ENCODE measurements at regions not wholly inside any gene's neighbourhood (a gene's known extent, or its start where the extent isn't known, plus 50 kb on each side); places are given as distances from the start of the nearest gene placed in this dataset.

DNA sequence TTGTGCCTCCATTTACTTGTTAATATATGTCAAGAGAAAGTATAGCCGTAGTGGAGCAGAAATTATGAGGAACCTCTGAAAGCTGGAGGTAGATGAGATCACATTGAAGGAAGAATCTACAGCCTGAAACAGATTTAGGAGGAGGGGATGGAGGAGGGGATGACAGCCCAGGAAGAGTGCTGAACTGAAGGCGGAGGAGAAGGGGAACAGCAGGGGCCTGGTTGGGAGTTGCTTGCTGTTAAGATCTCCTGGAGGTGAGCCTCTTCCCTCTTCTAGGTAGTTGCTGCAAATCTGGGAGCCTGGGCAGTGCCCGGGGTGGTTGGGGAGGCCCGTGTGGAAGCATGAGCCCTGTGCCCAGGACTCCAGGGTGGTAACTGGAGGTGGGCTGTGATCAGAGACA, 111.8 kb upstream of the SEMA6A start:
- no peak for DNase-seq (ENCODE audit: low spot score)

DNA sequence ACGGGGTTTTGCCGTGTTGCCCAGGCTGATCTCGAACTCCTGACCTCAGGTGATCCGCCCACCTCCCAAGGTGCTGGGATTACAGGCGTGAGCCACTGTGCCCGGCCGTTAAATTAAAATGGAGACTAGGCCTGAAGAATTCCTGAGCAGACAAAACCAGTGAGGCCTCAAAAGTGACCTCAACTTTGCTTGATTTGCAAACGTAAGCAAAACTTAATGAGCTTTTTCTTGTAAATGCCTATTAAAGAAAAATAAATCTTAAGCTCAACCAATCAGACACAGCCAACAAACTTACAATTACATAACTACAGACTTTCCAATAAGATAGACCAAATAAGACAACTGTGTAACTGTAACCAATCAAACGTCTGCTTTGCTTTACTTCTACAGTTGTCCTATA, 111.3 kb upstream of the SEMA6A start:
- DNase-seq (ENCODE audit: low spot score), result no peak

DNA sequence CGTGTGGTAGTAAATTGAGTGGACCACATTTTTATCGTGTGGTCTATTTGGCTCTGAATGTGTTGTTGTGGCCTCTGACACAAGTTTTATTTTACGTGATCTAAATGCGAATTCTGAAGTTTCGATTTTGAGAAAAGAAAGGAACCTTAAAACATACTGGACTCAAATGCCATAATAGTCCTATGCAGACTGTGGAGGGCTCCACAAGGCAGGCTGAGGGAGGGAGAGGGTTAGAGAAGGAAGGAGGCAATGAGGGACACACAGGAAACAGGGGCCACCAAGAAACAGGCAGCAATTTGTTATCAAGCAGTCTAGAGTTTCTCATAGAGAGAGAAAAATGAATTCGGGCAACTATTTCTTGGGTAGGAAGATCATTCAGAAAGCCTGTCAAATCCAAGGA, 110.4 kb upstream of the SEMA6A start:
- DNase-seq (ENCODE audit: low spot score), result no peak

DNA sequence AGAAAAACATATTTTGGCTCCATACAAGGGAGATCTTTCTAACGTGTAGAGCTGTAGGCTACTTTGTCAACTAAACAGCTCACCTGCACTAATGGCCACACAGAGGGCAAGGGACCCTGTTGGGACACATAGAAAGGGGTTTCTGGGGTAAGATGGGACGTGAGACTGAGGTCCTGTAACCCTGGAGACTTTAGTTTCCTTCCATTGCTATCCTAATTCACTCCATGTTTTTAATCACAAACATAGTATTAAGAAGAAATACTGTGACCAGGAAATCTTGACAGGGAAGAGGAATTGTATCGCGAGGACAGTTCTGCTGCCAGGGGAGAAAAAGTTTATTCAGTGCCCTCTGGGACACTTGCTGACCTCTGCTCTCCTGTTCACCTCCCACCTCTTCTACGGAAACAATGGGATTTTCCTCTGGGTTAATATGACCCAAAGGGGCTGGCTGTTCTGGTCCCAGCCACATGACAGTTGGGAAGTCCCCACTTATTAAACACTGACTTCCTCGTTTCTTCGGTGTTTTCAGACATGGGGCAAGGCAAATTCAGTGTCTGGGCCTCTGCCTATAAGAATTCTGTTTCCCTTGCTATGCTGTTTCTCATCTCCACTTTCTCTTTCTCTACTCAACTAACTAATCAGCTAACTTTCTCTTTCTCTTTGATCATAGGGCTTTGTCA, 106.9 kb upstream of the SEMA6A start:
- DNase-seq (ENCODE audit: low spot score), result no peak

DNA sequence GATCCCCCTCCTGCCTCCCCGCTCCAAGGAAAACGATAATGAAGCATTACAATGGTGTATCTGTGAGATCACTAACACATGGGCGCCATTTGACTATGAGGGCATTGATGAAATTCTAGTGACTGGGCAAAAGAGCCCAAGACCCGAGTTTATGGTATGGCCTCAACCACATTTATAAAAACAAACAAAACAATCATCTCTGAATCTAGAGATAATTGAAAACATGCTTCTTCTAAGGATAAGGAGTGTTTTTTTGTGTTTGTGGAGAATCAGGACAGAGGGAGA, 100.9 kb upstream of the SEMA6A start:
- DNase-seq (ENCODE audit: low spot score), result no peak

DNA sequence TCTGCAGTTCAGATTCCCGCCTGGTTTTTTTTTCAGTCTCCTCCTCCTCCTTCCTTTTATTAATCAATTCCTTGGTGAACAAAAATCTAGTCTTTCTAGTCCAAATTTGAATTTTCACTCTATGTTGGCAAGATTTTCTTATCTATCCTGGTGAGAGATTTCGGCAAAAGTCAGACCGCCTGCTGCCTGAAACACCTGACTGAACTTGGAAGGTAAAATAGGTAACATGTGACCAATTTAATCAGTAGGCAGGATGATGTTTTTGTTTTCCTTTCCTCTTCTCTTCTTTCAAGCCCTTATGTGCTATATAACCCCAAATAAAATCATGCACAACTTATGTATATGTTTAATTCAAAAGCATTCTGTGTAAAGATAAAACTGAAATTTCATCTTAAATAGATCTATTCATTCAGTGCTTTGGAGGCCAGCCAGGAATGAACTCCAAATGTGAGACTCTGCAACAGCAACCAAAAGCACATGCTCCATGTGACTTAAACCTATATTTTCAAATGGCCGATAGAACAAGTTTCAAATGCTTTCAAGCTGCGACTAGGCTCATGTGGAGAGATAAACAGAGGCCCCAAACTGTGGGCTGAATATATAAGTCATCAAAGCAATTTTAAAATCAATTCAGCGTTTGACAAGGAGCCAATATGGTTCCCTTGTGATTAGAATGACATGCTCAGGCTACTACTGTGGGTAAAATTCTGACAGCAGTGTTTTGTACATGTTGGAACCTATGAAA, 100.4 kb upstream of the SEMA6A start:
- DNase-seq (ENCODE audit: low spot score), result no peak

DNA sequence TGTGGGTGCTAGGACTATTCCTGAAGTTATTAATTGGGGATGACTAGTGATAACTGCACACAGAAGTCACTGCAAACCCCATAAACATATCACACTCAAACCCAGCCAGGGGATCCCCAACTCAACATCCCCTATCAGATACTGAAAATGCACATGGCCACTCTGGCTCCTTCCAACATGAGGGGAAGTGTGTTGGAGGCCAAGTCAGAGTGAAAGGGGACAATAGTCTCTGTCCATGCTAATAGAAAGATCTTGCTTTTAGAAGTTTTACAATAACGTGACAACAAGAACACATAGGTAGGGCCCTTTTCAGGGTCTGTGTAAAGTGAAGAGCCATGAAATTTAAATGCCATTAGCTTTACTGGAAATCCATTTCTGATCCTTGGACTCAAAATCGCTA, 98.8 kb upstream of the SEMA6A start:
- no peak for DNase-seq (ENCODE audit: low spot score)

DNA sequence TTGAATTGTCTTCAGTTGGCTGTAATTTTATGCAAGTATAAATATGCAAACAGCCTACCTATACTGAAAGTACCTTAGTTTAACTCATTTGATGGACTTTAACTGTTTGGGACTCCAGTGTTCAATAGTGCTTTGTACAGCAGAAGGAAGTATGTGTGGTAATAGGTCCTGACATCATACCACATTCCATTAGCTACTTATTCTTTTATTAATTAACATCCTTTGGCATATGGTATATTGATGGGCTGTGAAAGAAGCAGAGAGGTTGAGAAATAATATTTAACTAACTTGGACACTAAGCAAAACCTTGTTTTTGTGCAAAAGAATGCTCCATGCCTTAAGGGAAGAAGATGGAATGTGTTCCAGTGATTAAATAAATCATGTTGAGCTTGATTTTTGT, 97.6 kb upstream of the SEMA6A start:
- no peak for DNase-seq (ENCODE audit: low spot score)

DNA sequence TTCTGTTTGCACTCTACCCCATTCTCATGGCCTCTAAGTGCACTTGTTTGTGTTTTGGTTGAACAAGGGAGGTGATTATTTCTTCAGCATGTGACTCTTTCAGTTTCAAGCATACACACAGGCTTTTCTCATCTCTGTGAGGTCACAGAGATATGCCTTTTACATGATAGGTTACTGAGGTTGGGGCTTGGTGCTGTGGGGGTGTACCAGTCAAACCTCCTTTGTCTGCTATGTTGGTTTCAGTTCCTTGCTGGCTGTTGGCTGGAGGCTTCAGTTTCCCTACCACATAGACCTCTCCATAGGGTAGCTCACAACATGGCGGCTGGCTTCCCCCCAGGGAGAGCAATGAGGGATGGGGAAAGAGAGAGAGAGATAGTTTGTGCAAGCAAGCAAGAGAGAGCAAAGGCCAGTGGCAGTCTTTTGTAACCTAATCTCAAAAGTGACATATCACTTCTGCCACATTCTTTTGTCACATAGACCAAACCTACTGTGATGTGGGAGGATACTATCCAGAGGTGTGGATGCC, 96.7 kb upstream of the SEMA6A start:
- no peak for DNase-seq (ENCODE audit: low spot score)

DNA sequence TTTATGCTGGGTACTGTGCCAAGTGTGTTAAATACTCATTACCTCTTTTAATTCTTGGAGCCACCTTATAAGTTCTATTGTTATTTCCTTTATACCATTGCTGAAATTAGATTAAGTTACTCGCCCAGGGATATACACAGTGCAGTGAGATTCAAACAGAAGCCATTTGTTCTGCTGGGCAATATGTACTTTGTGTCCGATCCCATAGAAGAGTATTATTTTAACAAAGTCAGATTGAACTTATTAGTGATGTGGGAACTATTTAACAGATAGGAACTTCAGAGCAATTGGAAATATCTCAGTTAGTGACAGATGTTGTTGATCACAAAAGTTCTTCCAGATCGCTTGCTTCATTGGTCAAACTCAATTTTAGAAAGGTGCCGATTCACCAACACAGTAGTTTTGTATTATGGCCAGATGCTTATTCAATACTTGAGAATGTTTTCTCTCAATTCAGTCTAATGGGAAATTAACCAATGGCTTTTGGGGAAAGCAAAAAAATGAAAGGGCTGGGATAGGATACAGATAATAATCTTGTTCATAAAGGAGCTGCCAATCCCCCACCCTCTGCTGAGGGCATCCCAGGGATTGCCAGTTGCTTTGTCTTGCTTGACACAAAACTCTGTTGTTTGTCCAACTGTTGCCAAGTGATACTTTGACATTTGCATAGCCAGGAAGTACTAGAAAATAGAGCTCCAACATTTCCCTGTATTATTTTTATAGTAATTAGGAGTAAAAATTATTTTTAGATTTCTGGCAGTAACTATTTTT, 94.8 kb upstream of the SEMA6A start:
- no peak for DNase-seq (ENCODE audit: low spot score)

DNA sequence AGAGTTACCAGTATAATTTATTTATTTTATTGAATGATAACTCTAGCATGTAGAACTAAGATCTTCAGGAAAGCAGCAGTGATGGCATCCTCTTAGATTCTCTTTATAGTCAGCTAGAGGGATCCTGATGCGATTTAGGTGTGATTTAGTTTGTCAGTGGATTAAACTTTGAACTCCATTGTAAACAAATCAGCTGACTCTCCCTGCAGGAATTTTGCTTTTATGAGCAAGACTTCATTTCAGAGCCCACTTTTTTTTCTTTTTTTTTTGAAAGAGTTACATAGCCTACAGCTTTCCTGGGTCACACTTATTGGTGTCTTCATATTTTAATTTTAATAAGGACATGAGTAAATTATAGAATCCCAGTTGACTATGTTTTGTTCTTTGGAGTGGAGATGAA, 93.8 kb upstream of the SEMA6A start:
- no peak for DNase-seq (ENCODE audit: low spot score)

DNA sequence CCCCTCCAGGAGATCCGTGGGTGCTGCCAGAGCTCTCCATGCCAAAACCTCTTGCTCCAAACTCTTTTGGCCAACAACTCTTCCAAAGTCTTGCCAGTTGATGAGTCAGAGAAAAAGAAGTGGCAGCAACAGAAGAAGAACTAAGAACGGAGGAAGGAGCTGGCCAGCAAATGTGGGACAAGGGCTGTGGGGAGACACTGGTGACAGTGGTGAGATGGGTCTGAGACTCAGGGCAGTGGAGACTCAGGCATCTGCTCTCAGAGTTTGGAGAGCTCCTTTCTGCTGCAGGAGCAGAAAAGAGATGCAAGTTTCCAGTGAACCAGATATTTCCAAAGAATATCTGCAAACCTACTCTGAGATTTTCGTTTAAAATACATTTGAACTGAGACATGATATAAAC, 92.3 kb upstream of the SEMA6A start:
- DNase-seq (ENCODE audit: low spot score), result no peak

DNA sequence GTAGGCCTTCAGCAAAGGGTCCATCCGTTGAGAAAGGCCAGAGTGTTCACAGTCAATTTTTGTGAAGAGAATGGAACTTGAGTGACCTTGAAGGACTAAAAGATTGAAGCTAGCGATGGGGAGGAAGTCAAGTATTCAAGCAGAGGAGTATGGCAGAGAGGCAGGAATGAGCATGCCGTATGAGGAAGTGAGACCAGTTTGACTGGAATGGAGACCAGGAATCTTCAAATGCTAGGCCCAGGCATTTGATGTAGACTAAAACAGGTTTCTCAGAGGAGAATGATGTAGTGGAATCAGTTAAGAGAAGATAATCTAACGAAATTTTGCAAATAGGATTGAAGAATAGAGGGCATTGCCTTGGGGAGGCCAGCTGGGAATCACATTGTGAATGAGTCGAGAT, 90.4 kb upstream of the SEMA6A start:
- no peak for DNase-seq (ENCODE audit: low spot score)

DNA sequence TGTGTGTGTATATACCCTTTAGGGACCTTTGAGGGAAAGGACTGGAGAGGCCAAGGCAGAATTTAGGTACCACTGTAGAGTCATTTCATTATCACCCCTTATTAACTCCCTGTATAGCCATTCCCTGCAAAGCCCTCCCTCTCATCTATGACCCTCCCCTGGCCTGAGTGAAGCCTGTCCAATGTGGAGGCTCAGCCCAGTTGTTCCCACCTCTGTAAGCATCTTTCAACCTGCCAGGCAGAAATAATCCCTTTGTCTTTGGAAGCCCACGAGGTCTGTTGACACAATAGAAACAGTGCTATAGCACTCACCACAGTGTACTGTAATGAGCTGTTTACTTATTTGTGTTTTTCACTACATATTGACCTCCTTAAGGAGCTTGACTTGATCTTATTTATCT, 88.5 kb upstream of the SEMA6A start:
- no peak for DNase-seq (ENCODE audit: low spot score)

DNA sequence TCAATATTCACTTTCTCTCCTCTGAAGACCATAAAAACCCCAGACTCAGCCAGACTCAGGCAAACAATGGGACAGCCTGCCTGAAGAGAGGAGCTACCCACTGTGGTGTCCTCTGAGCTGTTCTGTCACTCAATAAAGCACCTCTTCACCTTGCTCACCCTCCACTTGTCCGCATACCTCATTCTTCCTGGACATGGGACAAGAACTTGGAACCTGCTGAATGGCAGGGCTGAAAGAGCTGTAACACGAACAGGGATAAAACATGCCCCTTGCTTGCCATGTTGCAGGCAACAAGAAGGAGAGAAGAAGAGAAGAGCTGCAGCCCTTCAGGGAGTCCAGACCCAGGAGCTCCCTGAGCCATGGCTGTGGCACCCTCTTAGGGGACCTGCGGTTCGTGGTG, 86.8 kb upstream of the SEMA6A start:
- DNase-seq (ENCODE audit: low spot score), result no peak

DNA sequence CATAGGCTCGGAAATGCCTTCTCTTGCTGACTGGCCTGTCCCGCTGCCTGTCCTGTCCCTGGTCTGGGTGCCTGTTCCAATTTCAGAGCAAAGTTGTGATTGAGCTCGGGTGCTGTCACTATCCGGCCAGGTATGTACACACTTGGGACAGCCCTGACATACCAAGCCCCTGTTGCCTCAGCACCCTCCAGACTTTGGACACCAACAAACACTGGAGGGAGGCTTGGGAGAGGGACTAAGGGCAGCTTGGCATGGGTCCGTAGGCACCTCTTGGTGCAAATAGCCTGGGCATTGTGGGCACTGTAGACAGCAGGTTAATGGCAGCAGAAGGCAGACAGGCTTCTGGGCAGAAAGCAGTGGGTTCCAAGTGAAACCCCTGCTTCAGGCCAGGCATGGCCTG, 86.3 kb upstream of the SEMA6A start:
- DNase-seq (ENCODE audit: low spot score), result no peak

DNA sequence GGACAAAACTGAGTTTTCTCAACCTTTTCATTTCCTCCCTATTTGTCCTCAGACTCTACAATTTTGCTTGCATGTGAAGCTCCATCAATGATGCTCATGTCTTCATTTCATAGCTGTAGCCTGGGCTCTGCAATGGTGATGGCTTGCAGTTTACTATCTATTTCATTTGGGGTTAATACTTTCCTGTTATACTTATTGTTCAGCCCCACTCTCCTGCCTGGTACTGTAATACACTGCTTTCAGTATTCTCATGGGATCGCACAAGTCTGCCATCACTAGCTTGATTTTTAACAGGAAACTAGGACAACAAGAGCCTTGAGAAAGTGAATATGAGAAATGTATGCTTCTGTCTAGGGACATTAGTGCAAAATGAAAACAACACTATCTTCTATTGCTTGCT, 84.2 kb upstream of the SEMA6A start:
- DNase-seq (ENCODE audit: low spot score), result no peak

DNA sequence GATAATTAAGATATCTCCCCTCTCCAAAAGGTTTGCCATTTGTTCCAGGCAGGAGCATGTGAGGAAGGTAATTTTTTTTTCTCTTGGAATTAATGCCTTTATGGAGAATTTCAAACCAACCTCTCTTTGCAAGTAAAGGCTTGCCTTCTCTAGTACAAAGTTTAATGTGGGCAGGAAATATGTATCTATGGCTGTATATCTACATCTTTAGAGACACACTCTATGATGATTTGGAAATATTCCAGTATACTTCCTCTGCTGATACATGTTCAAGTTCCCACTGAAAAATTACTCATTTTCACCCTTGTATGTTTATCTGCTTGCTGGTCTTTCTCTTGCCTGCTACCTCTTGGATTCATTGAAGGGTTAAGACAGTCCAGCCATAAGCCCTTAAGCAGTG, 83.5 kb upstream of the SEMA6A start:
- no peak for DNase-seq (ENCODE audit: low spot score)

DNA sequence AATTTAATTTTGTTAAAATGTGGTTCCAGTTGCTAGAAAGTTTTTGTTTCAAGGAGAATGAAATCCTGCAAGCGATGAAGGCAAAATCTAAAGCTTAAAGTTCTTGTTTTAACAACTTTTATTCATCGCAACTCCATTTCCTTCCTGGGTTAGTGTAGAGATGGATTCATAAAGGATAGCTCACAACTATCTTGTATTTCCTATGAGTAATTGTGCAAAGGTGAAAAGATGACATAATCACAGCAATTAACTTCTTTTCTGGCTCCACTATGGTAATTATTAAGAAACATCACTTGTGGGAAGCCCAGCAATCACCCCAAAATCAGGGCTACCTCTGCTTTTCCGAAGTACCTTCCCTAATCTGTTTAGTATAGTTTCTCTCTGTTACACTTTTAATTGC, 80.8 kb upstream of the SEMA6A start:
- DNase-seq (ENCODE audit: low spot score), result no peak

DNA sequence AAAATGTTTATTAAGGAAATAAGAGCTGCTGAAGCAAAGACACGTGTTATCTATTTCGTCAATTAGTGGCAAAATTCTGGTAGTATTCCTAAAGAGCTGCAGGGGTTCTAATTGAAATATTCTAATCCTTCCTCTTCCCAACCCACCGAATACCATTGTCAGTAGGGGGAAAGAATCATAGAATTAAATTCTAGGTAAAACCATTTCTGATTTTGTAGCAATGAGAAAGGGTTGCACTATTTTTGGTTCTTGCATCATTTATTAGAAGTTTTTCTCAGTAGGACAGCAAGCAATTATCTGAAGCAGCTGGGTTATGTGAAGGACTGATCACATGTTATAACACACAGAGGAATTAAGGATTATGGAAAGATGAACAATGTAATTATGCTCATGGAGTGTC, 80.3 kb upstream of the SEMA6A start:
- DNase-seq (ENCODE audit: low spot score), result no peak

DNA sequence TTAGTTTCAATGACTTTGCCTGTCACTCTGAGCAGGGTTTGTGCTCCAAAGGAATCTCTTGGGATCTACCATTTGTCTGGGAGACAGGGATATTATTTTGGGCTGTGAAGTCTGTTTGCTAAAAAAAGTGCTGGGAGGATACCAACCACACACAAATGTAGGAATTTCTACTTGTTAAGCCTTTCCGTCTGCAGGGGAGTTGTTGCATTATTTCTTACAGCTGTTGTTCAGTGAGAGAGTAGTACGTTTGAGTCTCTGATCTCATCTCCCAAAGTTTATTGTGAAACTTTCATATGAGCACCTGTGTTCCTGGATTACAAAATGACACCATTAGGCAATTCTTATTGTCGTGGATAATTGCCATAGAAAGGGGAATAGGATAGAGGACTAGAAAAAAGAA, 78.3 kb upstream of the SEMA6A start:
- no peak for DNase-seq (ENCODE audit: low spot score)

DNA sequence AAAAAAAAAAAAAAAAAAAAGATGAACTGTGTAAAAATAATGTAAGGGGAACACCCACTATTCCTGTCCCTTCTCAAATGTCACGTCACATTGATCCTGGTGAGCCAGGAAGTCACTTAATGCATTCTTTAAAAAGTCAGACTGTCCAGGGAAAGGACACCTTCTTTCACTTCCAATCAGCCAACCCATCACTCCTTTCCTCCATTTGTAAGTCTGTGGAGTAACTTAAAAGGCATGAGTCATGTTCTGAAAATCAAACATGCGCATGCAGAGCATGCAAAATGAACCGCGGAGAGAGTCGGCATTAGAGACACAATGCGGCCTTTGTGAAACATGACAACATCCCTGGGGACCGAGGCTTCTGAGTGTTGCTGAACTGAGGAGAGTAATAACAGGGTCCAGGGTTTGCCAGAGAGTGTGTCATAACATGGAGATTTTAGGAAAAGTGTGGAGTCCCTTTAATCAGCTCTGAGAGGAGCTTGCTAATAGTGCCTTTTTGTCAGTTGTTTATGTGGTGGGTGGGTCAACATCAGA, 77.6 kb upstream of the SEMA6A start:
- DNase-seq (ENCODE audit: low spot score), result no peak

DNA sequence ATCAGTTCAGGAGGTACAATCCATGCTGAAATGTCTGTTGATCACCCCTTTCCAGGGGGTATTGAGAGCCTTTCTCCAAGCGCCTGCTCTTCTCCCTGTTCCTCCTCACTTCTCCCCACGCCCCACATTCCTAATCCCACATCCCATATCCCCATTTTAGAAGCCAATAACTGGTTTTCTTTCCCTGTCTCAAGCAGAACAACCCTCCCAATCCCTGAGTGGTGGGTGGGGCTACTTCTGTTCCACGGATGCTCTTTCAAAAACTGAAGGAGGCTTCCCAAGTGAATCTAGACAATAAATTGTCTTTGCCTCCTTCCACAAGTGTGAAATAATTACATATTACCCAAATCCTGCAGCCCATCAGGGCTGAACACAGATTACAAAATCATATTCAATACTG, 77.0 kb upstream of the SEMA6A start:
- DNase-seq (ENCODE audit: low spot score), result no peak
